ENCODE measurements at regions not wholly inside any gene's neighbourhood (a gene's known extent, or its start where the extent isn't known, plus 50 kb on each side); places are given as distances from the start of the nearest gene placed in this dataset.

- no peak overlapping the region for H3K27ac ChIP-seq
- no peak overlapping the region for H3K4me3 ChIP-seq (ENCODE audit: low read depth, low read length)
- no peaks in the 10 kb centered on the region for H3K27me3 ChIP-seq (replicated peaks)
- H3K36me3 ChIP-seq (replicated peaks), result no peaks in the 10 kb centered on the region
- no peak for DNase-seq
- in situ Hi-C loops (cut with HindIII; ENCODE audit: low pct_ligation_motif_present, low sequenced_read_pairs), result no loop called here
- TF ChIP-seq, protein P1, sequence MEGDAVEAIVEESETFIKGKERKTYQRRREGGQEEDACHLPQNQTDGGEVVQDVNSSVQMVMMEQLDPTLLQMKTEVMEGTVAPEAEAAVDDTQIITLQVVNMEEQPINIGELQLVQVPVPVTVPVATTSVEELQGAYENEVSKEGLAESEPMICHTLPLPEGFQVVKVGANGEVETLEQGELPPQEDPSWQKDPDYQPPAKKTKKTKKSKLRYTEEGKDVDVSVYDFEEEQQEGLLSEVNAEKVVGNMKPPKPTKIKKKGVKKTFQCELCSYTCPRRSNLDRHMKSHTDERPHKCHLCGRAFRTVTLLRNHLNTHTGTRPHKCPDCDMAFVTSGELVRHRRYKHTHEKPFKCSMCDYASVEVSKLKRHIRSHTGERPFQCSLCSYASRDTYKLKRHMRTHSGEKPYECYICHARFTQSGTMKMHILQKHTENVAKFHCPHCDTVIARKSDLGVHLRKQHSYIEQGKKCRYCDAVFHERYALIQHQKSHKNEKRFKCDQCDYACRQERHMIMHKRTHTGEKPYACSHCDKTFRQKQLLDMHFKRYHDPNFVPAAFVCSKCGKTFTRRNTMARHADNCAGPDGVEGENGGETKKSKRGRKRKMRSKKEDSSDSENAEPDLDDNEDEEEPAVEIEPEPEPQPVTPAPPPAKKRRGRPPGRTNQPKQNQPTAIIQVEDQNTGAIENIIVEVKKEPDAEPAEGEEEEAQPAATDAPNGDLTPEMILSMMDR (IDR thresholded peaks at IDR 0.05; ENCODE audit: low read depth, low read length, missing control alignments), result no peak
Observed at GRCh38 chr6:168217880-168218537, 101.6 kb downstream of the DACT2 start.

DNA sequence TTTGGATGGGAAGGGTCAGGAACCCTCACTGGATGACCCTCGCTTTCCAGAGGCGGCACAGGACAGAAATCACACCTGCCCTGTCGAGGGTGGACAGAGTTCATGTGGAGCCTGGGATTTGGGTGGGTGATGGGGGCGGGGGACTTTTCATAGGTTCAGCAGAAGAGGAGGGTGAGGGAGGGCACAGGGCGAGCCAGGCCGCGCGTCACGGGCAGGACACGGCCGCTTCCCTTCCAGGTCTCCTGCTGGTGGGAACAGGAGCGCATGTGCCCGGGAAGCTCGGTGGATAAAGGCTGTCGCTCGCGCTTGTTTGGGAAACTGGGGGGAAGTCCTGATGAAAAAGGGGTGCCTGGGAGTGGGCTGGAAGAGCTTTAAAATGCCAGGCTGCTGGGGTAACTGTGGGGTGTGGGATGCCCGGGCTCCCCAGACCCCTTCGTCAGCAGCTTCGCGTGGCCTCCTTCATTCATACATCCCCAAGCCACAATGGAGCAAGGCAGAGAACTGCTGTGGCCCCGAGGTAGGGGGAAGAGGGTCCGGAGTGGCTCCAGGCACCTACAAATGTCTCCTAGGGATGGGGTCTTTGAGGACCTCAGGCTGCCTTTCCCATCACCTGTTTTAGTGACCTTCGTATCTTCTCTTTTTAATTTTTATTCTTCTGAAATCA lies 102.2 kb downstream of the DACT2 start:
- in situ Hi-C loops (cut with HindIII; ENCODE audit: low pct_ligation_motif_present, low sequenced_read_pairs), result no loop called here
- TF ChIP-seq, protein P1 (IDR thresholded peaks at IDR 0.05; ENCODE audit: low read depth, low read length, missing control alignments), result no peak
- H3K4me3 ChIP-seq (ENCODE audit: low read depth, low read length), result no peak overlapping the region
- H3K27ac ChIP-seq, result no peak overlapping the region
- DNase-seq, result no peak
- H3K27me3 ChIP-seq (replicated peaks), result no peaks in the 10 kb centered on the region
- no peaks in the 10 kb centered on the region for H3K36me3 ChIP-seq (replicated peaks)

DNA sequence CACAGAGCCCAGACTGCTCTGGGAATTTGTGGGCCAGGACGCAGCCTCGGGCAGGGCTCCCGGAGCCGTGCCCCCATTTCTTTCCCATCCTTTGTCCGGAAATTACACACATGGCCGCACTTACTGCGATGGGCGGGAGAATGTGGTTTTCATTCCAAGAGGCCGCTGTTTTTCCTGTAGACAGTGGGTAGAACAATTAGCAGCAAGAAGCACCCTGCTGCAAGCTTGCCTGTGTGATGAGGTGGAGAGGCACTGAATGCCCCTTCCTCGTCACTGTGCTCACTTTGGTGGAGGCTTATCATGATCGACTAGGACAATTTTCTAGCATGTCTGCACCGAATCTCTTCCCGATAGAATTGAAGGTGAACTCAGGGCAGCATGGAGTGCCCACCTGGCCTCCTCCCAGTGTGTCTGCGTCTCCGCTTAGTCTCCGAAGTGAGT lies 102.8 kb downstream of the DACT2 start:
- in situ Hi-C loops (cut with HindIII; ENCODE audit: low pct_ligation_motif_present, low sequenced_read_pairs), result no loop called here
- no peak overlapping the region for H3K4me3 ChIP-seq (ENCODE audit: low read depth, low read length)
- H3K36me3 ChIP-seq (replicated peaks), result no peaks in the 10 kb centered on the region
- no peak overlapping the region for H3K27ac ChIP-seq
- TF ChIP-seq, protein P1 (IDR thresholded peaks at IDR 0.05; ENCODE audit: low read depth, low read length, missing control alignments), result no peak
- DNase-seq, result no peak
- H3K27me3 ChIP-seq (replicated peaks), result no peaks in the 10 kb centered on the region

- H3K27ac ChIP-seq, result no peak overlapping the region
- H3K36me3 ChIP-seq (replicated peaks), result no peaks in the 10 kb centered on the region
- TF ChIP-seq, protein P1 (IDR thresholded peaks at IDR 0.05; ENCODE audit: low read depth, low read length, missing control alignments), result no peak
- no peak for DNase-seq
- in situ Hi-C loops (cut with HindIII; ENCODE audit: low pct_ligation_motif_present, low sequenced_read_pairs), result no loop called here
- no peak overlapping the region for H3K4me3 ChIP-seq (ENCODE audit: low read depth, low read length)
- H3K27me3 ChIP-seq (replicated peaks), result no peaks in the 10 kb centered on the region
Observed at GRCh38 chr6:168216117-168216516, 103.5 kb downstream of the DACT2 start.

DNA sequence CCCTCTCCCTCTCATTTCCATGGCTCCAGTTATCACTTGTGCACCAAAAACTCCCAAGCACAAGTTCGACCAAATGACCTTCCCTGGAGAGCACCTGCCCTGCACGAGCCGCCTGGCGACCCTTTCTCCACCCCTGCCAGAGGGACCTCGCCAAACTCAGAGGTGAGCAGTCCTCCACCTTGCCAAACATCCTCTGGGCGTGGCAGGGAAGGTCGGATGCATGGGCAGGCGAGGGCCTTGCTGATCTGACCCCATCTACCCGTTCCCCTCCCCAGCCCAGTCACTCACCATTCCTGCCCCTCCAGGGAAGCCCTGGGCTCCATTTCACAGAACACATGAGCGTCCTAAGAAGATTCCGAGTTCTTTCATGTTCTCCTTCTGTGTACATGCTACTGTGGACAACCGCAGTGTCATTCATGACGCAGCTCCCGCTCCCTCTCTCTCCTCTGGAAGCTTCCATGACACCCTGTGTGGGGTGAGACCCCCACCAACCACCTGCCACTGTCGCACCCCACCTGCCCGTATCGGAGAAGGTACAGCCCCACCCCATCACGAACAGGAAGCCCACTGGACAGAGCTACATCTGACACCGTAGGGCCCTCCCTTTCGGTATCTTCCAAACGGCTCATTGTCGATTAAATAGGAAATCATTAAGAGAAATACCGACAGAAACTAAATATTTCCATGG lies 104.3 kb downstream of the DACT2 start:
- no peak overlapping the region for H3K4me3 ChIP-seq (ENCODE audit: low read depth, low read length)
- no peak overlapping the region for H3K27ac ChIP-seq
- no peak for DNase-seq
- TF ChIP-seq, protein P1 (IDR thresholded peaks at IDR 0.05; ENCODE audit: low read depth, low read length, missing control alignments), result no peak
- in situ Hi-C loops (cut with HindIII; ENCODE audit: low pct_ligation_motif_present, low sequenced_read_pairs), result no loop called here
- no peaks in the 10 kb centered on the region for H3K27me3 ChIP-seq (replicated peaks)
- H3K36me3 ChIP-seq (replicated peaks), result no peaks in the 10 kb centered on the region

All from brain microvascular endothelial cell (primary cell).